GM23338 (cell line): ENCODE measurements at regions not wholly inside any gene's neighbourhood (a gene's known extent, or its start where the extent isn't known, plus 50 kb on each side); places are given as distances from the start of the nearest gene placed in this dataset.

Experiments used
- CREB1 ChIP-seq: fragments of 250-450 bp; sonication (Bioruptor Pico); IDR thresholded peaks from 2 replicates; pipeline ENCODE4 v1.5.0; 2020; ENCODE audit warnings: low read depth, mild to moderate bottlenecking, moderate library complexity
- EZH2 ChIP-seq: fragments of 200-600 bp; sonication (generic); IDR thresholded peaks from one replicate; pipeline ENCODE4 v1.8.0; 2017; ENCODE audit warnings: antibody characterized with exemption, mild to moderate bottlenecking, low read depth; ENCODE audit not compliant: unreplicated experiment
- NANOG ChIP-seq: IDR thresholded peaks from 2 replicates; pipeline ENCODE4 v1.6.1; 2016; ENCODE audit warnings: antibody characterized with exemption, borderline replicate concordance
- POLR2AphosphoS5 ChIP-seq: IDR thresholded peaks from 2 replicates; pipeline ENCODE4 v1.6.1; 2016; ENCODE audit warnings: antibody characterized with exemption, low read depth
- TF ChIP-seq, protein P1 (sequence below), 2 experiments: fragments of 200-600 bp in 1 of 2; sonication (generic) in 1 of 2; conservative IDR thresholded peaks; 2 replicates each; pipeline versions ENCODE4 v1.5.1 to v1.6.1; 2016 to 2017; ENCODE audit warnings: antibody characterized with exemption in 2 of 2, low read depth in 2 of 2, mild to moderate bottlenecking in 2 of 2, moderate library complexity in 1 of 2
- TF ChIP-seq, protein P2 (sequence below): IDR thresholded peaks from one replicate; pipeline ENCODE4 v1.6.1; 2018; ENCODE audit warnings: antibody characterized with exemption; ENCODE audit not compliant: unreplicated experiment

DNA sequence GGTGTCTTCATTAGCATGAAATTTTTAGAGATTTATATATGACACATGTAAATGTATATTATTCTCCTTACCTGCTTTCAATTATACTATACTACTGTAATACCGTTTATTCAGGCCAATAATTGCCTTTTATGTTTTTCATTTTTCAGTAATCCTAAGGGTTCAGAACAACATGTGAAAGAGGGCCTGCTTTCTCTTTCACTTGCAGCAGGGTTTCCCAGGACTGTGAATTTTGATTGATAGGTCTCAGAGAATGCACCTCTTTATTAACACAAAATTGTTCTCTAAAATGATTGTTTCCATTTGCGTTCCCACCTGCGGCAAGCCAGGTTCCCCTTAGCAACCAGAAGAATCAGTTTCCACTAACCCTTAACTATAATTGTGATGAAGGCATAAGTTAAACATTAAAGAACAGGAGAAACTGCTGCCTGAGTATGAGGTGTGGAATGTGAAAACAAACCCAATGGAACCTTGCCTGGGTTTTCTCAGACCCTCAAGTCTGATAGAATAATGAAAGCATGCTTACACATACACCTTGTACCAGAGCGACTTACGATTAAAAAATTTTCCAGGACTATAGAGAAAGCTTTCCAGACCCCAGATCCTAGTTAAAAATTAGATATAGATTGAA, 1591.2 kb upstream of the LRRTM1 start:
- TF ChIP-seq, protein P1, sequence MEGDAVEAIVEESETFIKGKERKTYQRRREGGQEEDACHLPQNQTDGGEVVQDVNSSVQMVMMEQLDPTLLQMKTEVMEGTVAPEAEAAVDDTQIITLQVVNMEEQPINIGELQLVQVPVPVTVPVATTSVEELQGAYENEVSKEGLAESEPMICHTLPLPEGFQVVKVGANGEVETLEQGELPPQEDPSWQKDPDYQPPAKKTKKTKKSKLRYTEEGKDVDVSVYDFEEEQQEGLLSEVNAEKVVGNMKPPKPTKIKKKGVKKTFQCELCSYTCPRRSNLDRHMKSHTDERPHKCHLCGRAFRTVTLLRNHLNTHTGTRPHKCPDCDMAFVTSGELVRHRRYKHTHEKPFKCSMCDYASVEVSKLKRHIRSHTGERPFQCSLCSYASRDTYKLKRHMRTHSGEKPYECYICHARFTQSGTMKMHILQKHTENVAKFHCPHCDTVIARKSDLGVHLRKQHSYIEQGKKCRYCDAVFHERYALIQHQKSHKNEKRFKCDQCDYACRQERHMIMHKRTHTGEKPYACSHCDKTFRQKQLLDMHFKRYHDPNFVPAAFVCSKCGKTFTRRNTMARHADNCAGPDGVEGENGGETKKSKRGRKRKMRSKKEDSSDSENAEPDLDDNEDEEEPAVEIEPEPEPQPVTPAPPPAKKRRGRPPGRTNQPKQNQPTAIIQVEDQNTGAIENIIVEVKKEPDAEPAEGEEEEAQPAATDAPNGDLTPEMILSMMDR (conservative IDR thresholded peaks at IDR 0.05; ENCODE audit: low read depth in 2 of 2), result no peak
- TF ChIP-seq, protein P2, sequence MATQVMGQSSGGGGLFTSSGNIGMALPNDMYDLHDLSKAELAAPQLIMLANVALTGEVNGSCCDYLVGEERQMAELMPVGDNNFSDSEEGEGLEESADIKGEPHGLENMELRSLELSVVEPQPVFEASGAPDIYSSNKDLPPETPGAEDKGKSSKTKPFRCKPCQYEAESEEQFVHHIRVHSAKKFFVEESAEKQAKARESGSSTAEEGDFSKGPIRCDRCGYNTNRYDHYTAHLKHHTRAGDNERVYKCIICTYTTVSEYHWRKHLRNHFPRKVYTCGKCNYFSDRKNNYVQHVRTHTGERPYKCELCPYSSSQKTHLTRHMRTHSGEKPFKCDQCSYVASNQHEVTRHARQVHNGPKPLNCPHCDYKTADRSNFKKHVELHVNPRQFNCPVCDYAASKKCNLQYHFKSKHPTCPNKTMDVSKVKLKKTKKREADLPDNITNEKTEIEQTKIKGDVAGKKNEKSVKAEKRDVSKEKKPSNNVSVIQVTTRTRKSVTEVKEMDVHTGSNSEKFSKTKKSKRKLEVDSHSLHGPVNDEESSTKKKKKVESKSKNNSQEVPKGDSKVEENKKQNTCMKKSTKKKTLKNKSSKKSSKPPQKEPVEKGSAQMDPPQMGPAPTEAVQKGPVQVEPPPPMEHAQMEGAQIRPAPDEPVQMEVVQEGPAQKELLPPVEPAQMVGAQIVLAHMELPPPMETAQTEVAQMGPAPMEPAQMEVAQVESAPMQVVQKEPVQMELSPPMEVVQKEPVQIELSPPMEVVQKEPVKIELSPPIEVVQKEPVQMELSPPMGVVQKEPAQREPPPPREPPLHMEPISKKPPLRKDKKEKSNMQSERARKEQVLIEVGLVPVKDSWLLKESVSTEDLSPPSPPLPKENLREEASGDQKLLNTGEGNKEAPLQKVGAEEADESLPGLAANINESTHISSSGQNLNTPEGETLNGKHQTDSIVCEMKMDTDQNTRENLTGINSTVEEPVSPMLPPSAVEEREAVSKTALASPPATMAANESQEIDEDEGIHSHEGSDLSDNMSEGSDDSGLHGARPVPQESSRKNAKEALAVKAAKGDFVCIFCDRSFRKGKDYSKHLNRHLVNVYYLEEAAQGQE, result no peak
- TF ChIP-seq EZH2 (no peak), NANOG (no peak), POLR2AphosphoS5 (no peak), CREB1 (no peak)
